WI38 (cell line): ENCODE measurements at regions not wholly inside any gene's neighbourhood (a gene's known extent, or its start where the extent isn't known, plus 50 kb on each side); places are given as distances from the start of the nearest gene placed in this dataset.

Experiments
- H3K4me3 ChIP-seq: 2 replicates; pipeline ENCODE4 v1.5.1; 2011; ENCODE audit warnings: low read depth, mild to moderate bottlenecking, control low read depth, low read length
- CTCF ChIP-seq: IDR thresholded peaks from 2 replicates; pipeline ENCODE4 v1.5.1; 2012; ENCODE audit warnings: low read depth, mild to moderate bottlenecking, control low read depth, low read length

- H3K4me3 ChIP-seq, result no peak overlapping the region
- no peak for TF ChIP-seq CTCF
These were observed 896.8 kb downstream of the PCDH17 start for GRCh38 chr13:58528351-58528750.

DNA sequence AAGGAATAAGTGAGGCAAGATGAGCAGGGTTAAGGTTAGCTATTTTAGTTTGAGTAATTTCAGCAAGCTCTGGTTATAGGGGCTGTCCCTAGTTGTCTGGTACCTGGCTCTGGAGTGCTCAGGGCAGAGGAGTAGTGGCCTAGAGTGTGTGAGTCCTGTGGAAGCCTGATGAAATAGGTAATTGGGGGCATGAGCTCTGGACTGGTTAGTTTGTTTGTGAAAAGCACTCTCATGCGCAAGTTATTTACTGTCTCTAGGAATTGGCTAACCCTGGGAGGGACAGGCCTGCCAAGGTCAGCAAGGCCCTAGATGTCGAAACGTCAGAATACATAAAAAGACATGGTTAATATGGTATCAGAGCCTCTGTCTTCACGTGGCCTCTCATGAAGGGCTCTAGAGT, 900.1 kb downstream of the PCDH17 start:
- TF ChIP-seq CTCF, result no peak
- H3K4me3 ChIP-seq, result no peak overlapping the region

- no peak overlapping the region for H3K4me3 ChIP-seq
- TF ChIP-seq CTCF, result no peak
These were observed 911.0 kb downstream of the PCDH17 start for GRCh38 chr13:58542530-58542929.

DNA sequence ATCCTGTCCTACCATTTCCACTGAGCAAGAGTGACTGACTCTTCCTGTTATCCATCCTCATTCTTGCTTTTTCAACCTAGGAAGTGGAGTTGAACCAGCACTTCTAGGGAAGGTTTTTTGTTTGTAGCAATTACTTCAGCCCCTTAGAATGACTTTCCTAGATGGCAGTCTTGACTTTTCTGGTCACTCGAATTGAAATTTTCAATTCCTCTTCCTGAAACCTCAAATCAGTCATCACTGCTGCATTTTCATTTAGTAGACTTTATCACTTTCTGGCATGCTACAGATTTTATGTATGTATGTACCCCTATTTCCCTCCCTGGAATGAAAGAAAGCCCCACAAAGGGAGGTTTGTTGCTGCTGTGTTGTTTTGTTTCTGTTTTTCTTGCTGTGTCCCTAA, 915.9 kb downstream of the PCDH17 start:
- TF ChIP-seq CTCF, result no peak
- H3K4me3 ChIP-seq, result no peak overlapping the region

DNA sequence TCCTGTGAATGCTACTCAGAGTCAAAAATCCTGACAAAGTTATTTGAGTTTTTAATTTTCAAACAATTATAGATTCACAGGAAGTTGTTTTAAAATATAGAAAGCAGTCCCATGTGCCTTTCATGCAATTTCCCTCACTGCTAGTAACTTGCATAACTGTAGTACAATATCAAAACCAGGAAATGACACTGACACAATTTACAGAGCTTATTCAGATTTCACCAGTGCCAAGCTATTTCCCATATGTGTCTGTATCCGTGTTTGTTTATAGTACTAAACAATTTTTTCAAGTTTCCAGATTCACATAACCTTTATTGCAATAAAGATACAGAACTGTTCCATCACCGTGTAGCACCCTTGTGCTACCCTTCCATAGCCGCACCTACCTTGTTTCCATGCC, 934.6 kb downstream of the PCDH17 start:
- TF ChIP-seq CTCF, result no peak
- H3K4me3 ChIP-seq, result no peak overlapping the region

- H3K4me3 ChIP-seq, result no peak overlapping the region
- no peak for TF ChIP-seq CTCF
These were observed 942.2 kb downstream of the PCDH17 start for GRCh38 chr13:58573743-58574142.

DNA sequence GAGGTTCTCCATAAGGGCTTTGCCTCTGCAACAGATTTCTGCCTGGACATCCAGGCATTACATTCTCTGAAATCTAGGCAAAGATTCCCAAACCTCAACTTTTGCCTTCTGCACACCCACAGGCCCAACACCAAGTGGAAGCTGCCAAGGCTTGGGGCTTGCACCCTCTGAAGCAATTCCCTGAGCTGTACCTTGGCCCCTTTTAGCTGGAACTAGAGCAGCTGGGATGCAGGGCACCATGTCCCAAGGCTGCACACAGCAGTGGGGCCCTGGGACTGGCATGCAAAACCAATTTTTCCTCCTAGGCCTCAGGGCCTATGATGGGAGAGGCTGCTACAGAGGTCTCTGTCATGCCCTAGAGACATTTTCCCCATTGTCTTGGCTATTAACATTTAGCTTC, 943.2 kb downstream of the PCDH17 start:
- no peak overlapping the region for H3K4me3 ChIP-seq
- TF ChIP-seq CTCF, result no peak
